Mucosa of stomach (tissue), 1 donor: ENCODE measurements at regions not wholly inside any gene's neighbourhood (a gene's known extent, or its start where the extent isn't known, plus 50 kb on each side); places are given as distances from the start of the nearest gene placed in this dataset.
A peak's percentile ranks its signal among the peaks of the same experiment; 100 is the strongest.

ENCODE experiments used
- H3K27me3 ChIP-seq: one replicate; pipeline ENCODE4 v1.7.0; 2013; ENCODE audit warnings: mild to moderate bottlenecking, low read length; ENCODE audit not compliant: control insufficient read depth, insufficient read depth
- H3K36me3 ChIP-seq: one replicate; pipeline ENCODE4 v1.7.0; 2013; ENCODE audit warnings: low read length; ENCODE audit not compliant: control insufficient read depth, insufficient read depth
- H3K4me1 ChIP-seq: one replicate; pipeline ENCODE4 v1.7.0; 2013; ENCODE audit warnings: mild to moderate bottlenecking, low read length; ENCODE audit not compliant: control insufficient read depth, insufficient read depth
- H3K4me3 ChIP-seq: one replicate; pipeline ENCODE4 v1.7.0; 2013; ENCODE audit warnings: low read length
- H3K9ac ChIP-seq: one replicate; pipeline ENCODE4 v1.7.0; 2013; ENCODE audit warnings: mild to moderate bottlenecking, low read length, moderate library complexity
- H3K9me3 ChIP-seq: one replicate; pipeline ENCODE4 v1.7.0; 2013; ENCODE audit warnings: mild to moderate bottlenecking, low read length, moderate library complexity; ENCODE audit not compliant: control insufficient read depth
- donor health status: Pancreatic carcinoma.

DNA sequence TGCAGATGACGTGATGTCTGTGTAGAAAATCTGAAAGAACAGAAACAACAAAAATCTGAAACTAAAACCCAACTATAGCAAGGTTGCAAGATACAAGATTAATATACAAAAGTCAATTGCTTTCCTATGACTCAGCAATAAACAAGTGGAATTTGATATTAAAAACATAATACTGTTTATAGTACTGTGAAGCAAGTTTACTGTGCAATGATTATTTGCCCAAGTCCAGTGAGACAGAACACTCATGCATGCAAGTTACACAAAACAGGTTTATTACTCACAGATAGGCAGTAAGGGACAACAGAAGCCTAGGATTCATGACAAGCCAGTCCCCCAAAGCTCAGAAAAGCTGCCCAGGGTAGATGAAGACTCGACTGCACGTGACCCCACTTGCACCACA lies 62.4 kb upstream of the RAB4A start:
- no peaks in the 10 kb centered on the region for H3K27me3 ChIP-seq
- no peaks in the 10 kb centered on the region for H3K36me3 ChIP-seq
- H3K9ac ChIP-seq, result no peak overlapping the region
- H3K4me3 ChIP-seq, result no peak overlapping the region
- no peaks in the 10 kb centered on the region for H3K9me3 ChIP-seq
- H3K4me1 ChIP-seq, result peaks cover 29% of the 10 kb centered on the region

GRCh38 chr1:229209386-229209785 lies 61.5 kb upstream of the RAB4A start:
- Histone ChIP-seq H3K4me3 (no peak overlapping the region), H3K27me3 (no peaks in the 10 kb centered on the region), H3K9ac (no peak overlapping the region), H3K9me3 (no peaks in the 10 kb centered on the region), H3K36me3 (no peaks in the 10 kb centered on the region), H3K4me1 (peaks cover 29% of the 10 kb centered on the region)

- Histone ChIP-seq H3K4me1 (peaks cover 29% of the 10 kb centered on the region), H3K27me3 (no peaks in the 10 kb centered on the region)
These were observed 61.1 kb upstream of the RAB4A start for GRCh38 chr1:229209816-229210215.

GRCh38 chr1:229210844-229211243 lies 60.1 kb upstream of the RAB4A start:
- H3K9me3 ChIP-seq, result no peaks in the 10 kb centered on the region
- no peaks in the 10 kb centered on the region for H3K36me3 ChIP-seq
- no peaks in the 10 kb centered on the region for H3K27me3 ChIP-seq
- H3K4me1 ChIP-seq, result peaks cover 29% of the 10 kb centered on the region
- no peak overlapping the region for H3K9ac ChIP-seq
- no peak overlapping the region for H3K4me3 ChIP-seq

More at GRCh38 chr1:229209816-229210215, 61.1 kb upstream of the RAB4A start:
- Histone ChIP-seq H3K4me3 (no peak overlapping the region), H3K9me3 (no peaks in the 10 kb centered on the region), H3K9ac (no peak overlapping the region), H3K36me3 (no peaks in the 10 kb centered on the region)

- no peak overlapping the region for H3K9ac ChIP-seq
- H3K36me3 ChIP-seq, result no peaks in the 10 kb centered on the region
- H3K27me3 ChIP-seq, result no peaks in the 10 kb centered on the region
- H3K4me1 ChIP-seq, result peaks cover 16% of the 10 kb centered on the region
- no peak overlapping the region for H3K4me3 ChIP-seq
- H3K9me3 ChIP-seq, result no peaks in the 10 kb centered on the region
These were observed 57.1 kb upstream of the RAB4A start for GRCh38 chr1:229213797-229214196.

DNA sequence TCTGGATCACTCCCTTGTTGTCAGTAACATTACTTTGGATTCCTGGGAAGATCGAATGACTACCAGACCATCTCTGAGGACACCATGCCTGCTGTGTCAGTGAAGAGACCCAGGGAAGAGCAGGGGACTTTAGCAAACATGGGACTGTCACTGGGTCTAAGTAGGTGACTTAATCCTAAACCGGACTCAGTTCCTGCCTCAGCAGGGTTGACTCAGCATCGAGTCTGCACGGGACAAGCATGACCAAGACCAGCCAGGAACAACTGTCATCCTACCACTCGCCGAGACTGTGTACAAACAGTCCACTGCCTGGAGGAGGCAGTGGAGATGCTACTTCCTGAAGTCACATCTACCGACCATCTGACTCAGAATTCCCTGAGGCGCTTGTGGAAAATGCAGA lies 53.2 kb upstream of the RAB4A start:
- Histone ChIP-seq H3K4me3 (no peak overlapping the region), H3K4me1 (peaks cover 20% of the 10 kb centered on the region), H3K27me3 (no peaks in the 10 kb centered on the region), H3K9me3 (no peaks in the 10 kb centered on the region), H3K9ac (no peak overlapping the region), H3K36me3 (no peaks in the 10 kb centered on the region)

DNA sequence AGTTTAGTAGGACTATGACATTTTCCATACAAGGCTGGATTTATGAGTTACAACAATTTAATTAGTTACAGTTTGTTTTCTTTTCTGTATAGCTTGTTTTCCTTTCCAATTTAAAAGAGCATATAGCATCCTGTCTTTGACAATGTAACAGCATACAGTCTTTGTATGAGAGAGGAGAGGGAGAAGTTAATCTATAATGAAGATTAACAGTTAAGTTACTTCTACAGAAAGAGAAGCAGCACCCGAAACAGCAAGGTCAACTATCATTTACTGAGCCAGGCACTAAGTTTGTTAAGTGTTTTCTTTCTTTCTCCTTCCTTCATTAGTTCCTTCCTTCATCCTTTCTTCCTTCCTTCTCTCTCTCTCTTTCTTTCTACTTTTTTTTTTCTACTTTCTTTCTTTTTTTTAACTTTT lies 52.3 kb upstream of the RAB4A start:
- H3K9ac ChIP-seq, result no peak overlapping the region

DNA sequence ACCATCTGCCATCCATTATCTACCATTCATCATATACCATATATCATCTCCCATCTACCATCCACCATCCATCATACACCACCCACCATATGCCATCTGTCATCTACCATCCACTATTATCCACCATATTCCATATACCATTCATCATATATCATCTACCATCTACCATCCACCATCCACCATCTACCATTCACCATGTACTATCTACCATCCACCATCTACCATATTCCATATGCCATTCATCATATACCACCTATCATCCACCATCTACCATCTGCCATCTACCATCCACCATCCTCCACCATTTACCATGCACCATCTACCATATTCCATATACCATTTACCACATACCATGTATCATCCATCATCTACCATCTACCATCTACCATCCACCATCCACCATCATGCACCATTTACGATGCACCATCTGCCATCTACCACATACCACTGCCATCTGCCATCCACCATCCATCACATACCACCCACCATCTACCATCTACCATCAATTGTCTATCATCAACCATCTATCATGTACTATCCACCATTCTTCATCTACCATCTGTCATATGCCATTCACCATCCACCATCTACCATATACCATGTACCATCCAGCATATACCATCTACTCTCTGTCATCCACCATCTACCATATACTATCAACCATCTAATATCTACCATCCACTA lies 50.6 kb upstream of the RAB4A start:
- H3K36me3 ChIP-seq, result no peaks in the 10 kb centered on the region
- no peak overlapping the region for H3K4me3 ChIP-seq
- no peak overlapping the region for H3K9ac ChIP-seq
- no peaks in the 10 kb centered on the region for H3K9me3 ChIP-seq
- no peaks in the 10 kb centered on the region for H3K27me3 ChIP-seq
- H3K4me1 ChIP-seq, result peaks cover 38% of the 10 kb centered on the region

More for the DNA sequence above, 52.3 kb upstream of the RAB4A start:
- Histone ChIP-seq H3K36me3 (no peaks in the 10 kb centered on the region), H3K9me3 (no peaks in the 10 kb centered on the region), H3K27me3 (no peaks in the 10 kb centered on the region), H3K4me1 (peaks cover 25% of the 10 kb centered on the region), H3K4me3 (no peak overlapping the region)

GRCh38 chr1:229221106-229222019 lies 49.5 kb upstream of the RAB4A start:
- H3K4me3 ChIP-seq, result no peak overlapping the region
- peaks cover 43% of the 10 kb centered on the region for H3K4me1 ChIP-seq
- H3K9ac ChIP-seq, result peak overlapping the region; percentile 50
- H3K9me3 ChIP-seq, result no peaks in the 10 kb centered on the region
- no peaks in the 10 kb centered on the region for H3K36me3 ChIP-seq
- H3K27me3 ChIP-seq, result no peaks in the 10 kb centered on the region
